ENCODE measurements at regions not wholly inside any gene's neighbourhood (a gene's known extent, or its start where the extent isn't known, plus 50 kb on each side); places are given as distances from the start of the nearest gene placed in this dataset.

- TF ChIP-seq EZH2phosphoT487 (IDR thresholded peaks at IDR 0.05; ENCODE audit: borderline replicate concordance) (no peak), ZNF274 (IDR thresholded peaks at IDR 0.05; ENCODE audit: low read depth, low read length) (no peak), ATF3 (IDR thresholded peaks at IDR 0.05) (no peak), EZH2 (IDR thresholded peaks at IDR 0.05) (no peak), CEBPB (IDR thresholded peaks at IDR 0.05; ENCODE audit: low read depth) (no peak), CTCF (IDR thresholded peaks at IDR 0.05 in 2 of 3, conservative IDR thresholded peaks at IDR 0.05 in 1 of 3; ENCODE audit: borderline replicate concordance in 1 of 3, insufficient read depth in 1 of 3, low read depth in 2 of 3, low read length in 2 of 3) (no peak), CBX3 (IDR thresholded peaks at IDR 0.05; ENCODE audit: low read depth) (no peak), RAD21 (IDR thresholded peaks at IDR 0.05; ENCODE audit: low read depth) (no peak), ELF1 (IDR thresholded peaks at IDR 0.05; ENCODE audit: borderline replicate concordance, low read depth) (no peak), ZBTB33 (IDR thresholded peaks at IDR 0.05; ENCODE audit: extremely low read depth, insufficient replicate concordance, low read length) (no peak), YY1 (IDR thresholded peaks at IDR 0.05; ENCODE audit: extremely low read depth, insufficient replicate concordance, low read depth, low read length) (no peak), SIN3A (IDR thresholded peaks at IDR 0.05; ENCODE audit: low read depth) (no peak), ZFX (IDR thresholded peaks at IDR 0.05) (no peak), REST (IDR thresholded peaks at IDR 0.05; ENCODE audit: low read depth) (no peak), MAX (IDR thresholded peaks at IDR 0.05) (no peak)
- Histone ChIP-seq H2AFZ (ENCODE audit: low read depth, low read length, poor library complexity, severe bottlenecking) (no peak overlapping the region), H4K20me1 (ENCODE audit: insufficient read depth) (no peaks in the 10 kb centered on the region), H3K4me2 (ENCODE audit: low read length) (no peak overlapping the region), H3K9me2 (ENCODE audit: insufficient read depth) (no peaks in the 10 kb centered on the region), H3K36me3 (ENCODE audit: control insufficient read depth in 1 of 2, insufficient read depth in 2 of 2, low read length in 2 of 2) (no peaks in the 10 kb centered on the region), H3K9ac (ENCODE audit: low read length) (no peak overlapping the region), H3K4me1 (ENCODE audit: control insufficient read depth in 1 of 2, insufficient read depth in 2 of 2, low read length in 2 of 2) (no peaks in the 10 kb centered on the region), H3K79me2 (ENCODE audit: insufficient read depth, low read length) (no peaks in the 10 kb centered on the region), H3K9me3 (ENCODE audit: control insufficient read depth in 1 of 2, insufficient read depth in 1 of 2, low read depth in 1 of 2, low read length in 2 of 2) (no peaks in the 10 kb centered on the region), H3K27me3 (ENCODE audit: insufficient read depth, low read length) (peaks cover 37% of the 10 kb centered on the region), H3K4me3 (replicated peaks in 1 of 2; ENCODE audit: low read depth in 1 of 2, low read length in 2 of 2) (no peak overlapping the region), H3K27ac (ENCODE audit: low read depth, low read length) (no peak overlapping the region)
- no TSS peak for BruUV-seq (replicated peaks)
- DNase-seq (ENCODE audit: low read depth, low spot score) (no peak), ATAC-seq (no peak)
- ChIA-PET RAD21 (ENCODE audit: low non-redundant PET in 1 of 2, low total read pairs in 2 of 2, uncharacterized antibody in 2 of 2, unreplicated experiment in 2 of 2) (no interaction called here), POLR2A (no interaction called here), CTCF (no interaction called here)
- intact Hi-C loops (cut with micrococcal nuclease), result no loop called here
Observed at GRCh38 chr11:15839061-15839460, 517.3 kb downstream of the SOX6 start.

Data from HCT116 (cell line).